H9 (cell line): ENCODE measurements at regions not wholly inside any gene's neighbourhood (a gene's known extent, or its start where the extent isn't known, plus 50 kb on each side); places are given as distances from the start of the nearest gene placed in this dataset.

ENCODE experiments used
- DNase-seq: peaks from one replicate; pipeline ENCODE4 v3.0.0-alpha.2; 2017
- H2AFZ ChIP-seq: one replicate; pipeline ENCODE4 v1.6.1; 2013; ENCODE audit warnings: mild to moderate bottlenecking, low read length, control low read depth, moderate library complexity
- H2AK5ac ChIP-seq: 2 replicates; pipeline ENCODE4 v1.6.1; 2013; ENCODE audit warnings: low read length, control low read depth, mixed read lengths; ENCODE audit not compliant: insufficient read length
- H2BK120ac ChIP-seq: one replicate; pipeline ENCODE4 v1.6.1; 2013; ENCODE audit warnings: low read depth, mild to moderate bottlenecking, low read length, control low read depth, inconsistent platforms; ENCODE audit not compliant: poor library complexity, severe bottlenecking
- H2BK12ac ChIP-seq: 2 replicates; pipeline ENCODE4 v1.6.1; 2013; ENCODE audit warnings: low read length, control low read depth, mixed read lengths, low read depth; ENCODE audit not compliant: insufficient read length
- H2BK15ac ChIP-seq: 2 replicates; pipeline ENCODE4 v1.6.1; 2013; ENCODE audit warnings: low read depth, low read length, control low read depth
- H2BK20ac ChIP-seq: one replicate; pipeline ENCODE4 v1.6.1; 2013; ENCODE audit warnings: low read depth, mild to moderate bottlenecking, low read length, control low read depth, inconsistent platforms; ENCODE audit not compliant: poor library complexity, severe bottlenecking
- H2BK5ac ChIP-seq: 2 replicates; pipeline ENCODE4 v1.6.1; 2013; ENCODE audit warnings: low read length, control low read depth, mixed read lengths; ENCODE audit not compliant: insufficient read length
- H3K14ac ChIP-seq: 2 replicates; pipeline ENCODE4 v1.6.1; 2013; ENCODE audit warnings: low read length, control low read depth; ENCODE audit not compliant: insufficient read depth
- H3K18ac ChIP-seq: 2 replicates; pipeline ENCODE4 v1.6.1; 2013; ENCODE audit warnings: low read depth, mild to moderate bottlenecking, mixed read lengths, low read length, control low read depth; ENCODE audit not compliant: insufficient read length
- H3K23ac ChIP-seq: 2 replicates; pipeline ENCODE4 v1.6.1; 2013; ENCODE audit warnings: low read length, control low read depth, mixed read lengths, low read depth; ENCODE audit not compliant: insufficient read length
- H3K23me2 ChIP-seq: 2 replicates; pipeline ENCODE4 v1.6.1; 2013; ENCODE audit warnings: low read depth, mild to moderate bottlenecking, mixed read lengths, low read length, control low read depth; ENCODE audit not compliant: insufficient read length, poor library complexity, severe bottlenecking
- H3K27ac ChIP-seq: 2 replicates; pipeline ENCODE4 v1.5.1; 2013; ENCODE audit warnings: low read length, control low read depth, mixed read lengths, low read depth; ENCODE audit not compliant: insufficient read length
- H3K27me3 ChIP-seq: 2 replicates; pipeline ENCODE4 v1.6.1; 2013; ENCODE audit warnings: low read length, control low read depth, inconsistent platforms; ENCODE audit not compliant: insufficient read depth
- H3K4ac ChIP-seq: 2 replicates; pipeline ENCODE4 v1.6.1; 2013; ENCODE audit warnings: low read depth, mild to moderate bottlenecking, control low read depth, inconsistent platforms, low read length, moderate library complexity
- H3K4me1 ChIP-seq: 2 replicates; pipeline ENCODE4 v1.6.1; 2013; ENCODE audit warnings: low read length, control low read depth, inconsistent platforms; ENCODE audit not compliant: insufficient read depth
- H3K4me2 ChIP-seq: 2 replicates; pipeline ENCODE4 v1.6.1; 2013; ENCODE audit warnings: low read length, control low read depth, mixed read lengths; ENCODE audit not compliant: insufficient read length, insufficient read depth
- H3K56ac ChIP-seq: 2 replicates; pipeline ENCODE4 v1.6.1; 2013; ENCODE audit warnings: low read depth, mild to moderate bottlenecking, mixed read lengths, low read length, control low read depth; ENCODE audit not compliant: insufficient read length
- H3K79me1 ChIP-seq: 2 replicates; pipeline ENCODE4 v1.6.1; 2013; ENCODE audit warnings: low read depth, mild to moderate bottlenecking, moderate library complexity, low read length, control low read depth, inconsistent platforms; ENCODE audit not compliant: insufficient read depth, poor library complexity, severe bottlenecking
- H3K79me2 ChIP-seq: 2 replicates; pipeline ENCODE4 v1.6.1; 2013; ENCODE audit warnings: low read length, control low read depth, inconsistent platforms; ENCODE audit not compliant: insufficient read depth
- H3K9ac ChIP-seq: 2 replicates; pipeline ENCODE4 v1.6.1; 2013; ENCODE audit warnings: low read length, control low read depth, mixed read lengths; ENCODE audit not compliant: insufficient read length; ENCODE audit errors: extremely low read depth
- H3K9me3 ChIP-seq: one replicate; pipeline ENCODE4 v1.6.1; 2013; ENCODE audit warnings: low read depth, low read length, inconsistent platforms; ENCODE audit not compliant: control insufficient read depth
- H3T11ph ChIP-seq: one replicate; pipeline ENCODE4 v1.6.1; 2013; ENCODE audit warnings: mild to moderate bottlenecking, low read length, control low read depth, inconsistent platforms
- H4K20me1 ChIP-seq: one replicate; pipeline ENCODE4 v1.6.1; 2013; ENCODE audit not compliant: control insufficient read depth, insufficient read length, insufficient read depth
- H4K5ac ChIP-seq: 2 replicates; pipeline ENCODE4 v1.6.1; 2013; ENCODE audit warnings: low read depth, mild to moderate bottlenecking, mixed read lengths, low read length, control low read depth; ENCODE audit not compliant: insufficient read length
- H4K8ac ChIP-seq: replicated peaks from 2 replicates; pipeline ENCODE4 v1.6.1; 2013; ENCODE audit warnings: low read length, control low read depth, mixed read lengths, low read depth; ENCODE audit not compliant: insufficient read length
- H4K91ac ChIP-seq: 2 replicates; pipeline ENCODE4 v1.6.1; 2013; ENCODE audit warnings: low read depth, mild to moderate bottlenecking, moderate library complexity, mixed read lengths, low read length, control low read depth; ENCODE audit not compliant: insufficient read length
- H3K27ac Mint-ChIP-seq, 3 experiments: 2 replicates in 2 of 3; 3 replicates in 1 of 3; pipeline ENCODE4 v1.8.0; 2020 to 2021; ENCODE audit warnings: mixed read lengths in 3 of 3, mild to moderate bottlenecking in 1 of 3, moderate library complexity in 1 of 3
- H3K27me3 Mint-ChIP-seq: 2 replicates; pipeline ENCODE4 v1.8.0; 2021; ENCODE audit warnings: low read depth, mild to moderate bottlenecking, moderate library complexity, mixed read lengths
- H3K36me3 Mint-ChIP-seq, 3 experiments: 2 replicates in 2 of 3; 3 replicates in 1 of 3; pipeline ENCODE4 v1.8.0; 2020 to 2021; ENCODE audit warnings: low read depth in 3 of 3, mixed read lengths in 3 of 3; ENCODE audit not compliant: insufficient read depth in 1 of 3
- H3K4me1 Mint-ChIP-seq, 2 experiments: 2 replicates each; pipeline ENCODE4 v1.8.0; 2020; ENCODE audit warnings: mixed read lengths in 2 of 2
- H3K4me3 Mint-ChIP-seq, 2 experiments: 2 replicates in 1 of 2; 3 replicates in 1 of 2; pipeline ENCODE4 v1.8.0; 2020 to 2021; ENCODE audit warnings: mild to moderate bottlenecking in 2 of 2, mixed read lengths in 2 of 2, moderate library complexity in 1 of 2
- H3K9me3 Mint-ChIP-seq, 2 experiments: 2 replicates in 1 of 2; 3 replicates in 1 of 2; pipeline ENCODE4 v1.8.0; 2020; ENCODE audit warnings: mild to moderate bottlenecking in 2 of 2, mixed read lengths in 2 of 2, moderate library complexity in 1 of 2
- WGBS: extraction: QIAGEN DNeasy Blood & Tissue Kit; methylation state at CpG from one replicate; pipeline ENCODE4 v1.1.7; 2013; ENCODE audit warnings: missing lambda C conversion rate, low lambda C conversion rate, mixed read lengths; ENCODE audit not compliant: insufficient read length; ENCODE audit errors: extremely low coverage; 5-methylcytosine and 5-hydroxymethylcytosine counted together
- TF ChIP-seq, protein P1 (sequence below): fragments of 200-600 bp; sonication (generic); conservative IDR thresholded peaks from 3 replicates; pipeline ENCODE4 v1.8.0; 2021; ENCODE audit warnings: antibody characterized with exemption, mild to moderate bottlenecking

DNA sequence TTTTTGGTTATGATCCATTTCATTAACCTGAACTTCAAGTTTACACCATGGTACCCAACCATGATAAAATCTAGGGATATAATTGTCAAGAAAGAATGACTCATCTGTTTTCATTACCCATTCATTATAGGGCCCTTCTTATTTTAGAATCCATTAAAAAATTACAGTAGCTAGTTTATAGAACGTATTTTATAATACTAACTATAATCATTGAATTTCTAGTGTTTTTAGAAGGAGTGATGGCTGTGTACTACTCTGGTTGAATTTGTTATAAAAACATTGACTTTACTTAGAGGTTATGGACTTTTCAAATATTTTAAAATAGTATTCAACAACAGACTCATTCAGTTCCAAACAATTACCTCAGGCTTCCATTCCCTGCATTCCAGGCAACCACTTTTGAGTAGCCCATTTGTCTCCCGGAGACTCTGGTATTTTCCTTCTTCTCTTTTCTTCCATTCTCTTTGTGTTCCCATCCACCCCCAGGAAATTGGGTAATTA is 71.9 kb upstream of the KLF12 start:
- Histone ChIP-seq H3K9ac (no peak overlapping the region), H3K27ac (no peak overlapping the region), H3K79me2 (no peaks in the 10 kb centered on the region), H4K91ac (no peak overlapping the region), H2BK15ac (no peak overlapping the region), H2BK20ac (no peak overlapping the region), H3K79me1 (no peaks in the 10 kb centered on the region), H2BK12ac (no peak overlapping the region), H3K56ac (no peak overlapping the region), H3T11ph (no peak overlapping the region), H3K4ac (no peak overlapping the region), H3K4me1 (no peaks in the 10 kb centered on the region), H3K23me2 (no peaks in the 10 kb centered on the region), H3K18ac (no peak overlapping the region), H4K5ac (no peak overlapping the region), H3K14ac (no peak overlapping the region), H2AK5ac (no peak overlapping the region), H3K27me3 (no peaks in the 10 kb centered on the region), H4K20me1 (no peaks in the 10 kb centered on the region), H4K8ac (no peak overlapping the region), H2BK120ac (no peak overlapping the region), H2AFZ (no peak overlapping the region), H3K4me2 (no peak overlapping the region), H3K23ac (no peak overlapping the region), H2BK5ac (no peak overlapping the region), H3K9me3 (no peaks in the 10 kb centered on the region)
- Mint-ChIP-seq H3K4me3 (no peak overlapping the region), H3K9me3 (peaks cover 8 to 19% of the 10 kb centered on the region in 2 experiments), H3K4me1 (peaks cover 3 to 7% of the 10 kb centered on the region in 2 experiments; a peak in 2 of 4 replicates), H3K36me3 (peaks cover 5 to 21% (median 5%) of the 10 kb centered on the region in 3 experiments; a peak in 4 of 7 replicates), H3K27ac (no peak overlapping the region), H3K27me3 (no peaks in the 10 kb centered on the region)
- no CpG with 5 or more reads among the region's 2 CpGs for WGBS
- TF ChIP-seq, protein P1, sequence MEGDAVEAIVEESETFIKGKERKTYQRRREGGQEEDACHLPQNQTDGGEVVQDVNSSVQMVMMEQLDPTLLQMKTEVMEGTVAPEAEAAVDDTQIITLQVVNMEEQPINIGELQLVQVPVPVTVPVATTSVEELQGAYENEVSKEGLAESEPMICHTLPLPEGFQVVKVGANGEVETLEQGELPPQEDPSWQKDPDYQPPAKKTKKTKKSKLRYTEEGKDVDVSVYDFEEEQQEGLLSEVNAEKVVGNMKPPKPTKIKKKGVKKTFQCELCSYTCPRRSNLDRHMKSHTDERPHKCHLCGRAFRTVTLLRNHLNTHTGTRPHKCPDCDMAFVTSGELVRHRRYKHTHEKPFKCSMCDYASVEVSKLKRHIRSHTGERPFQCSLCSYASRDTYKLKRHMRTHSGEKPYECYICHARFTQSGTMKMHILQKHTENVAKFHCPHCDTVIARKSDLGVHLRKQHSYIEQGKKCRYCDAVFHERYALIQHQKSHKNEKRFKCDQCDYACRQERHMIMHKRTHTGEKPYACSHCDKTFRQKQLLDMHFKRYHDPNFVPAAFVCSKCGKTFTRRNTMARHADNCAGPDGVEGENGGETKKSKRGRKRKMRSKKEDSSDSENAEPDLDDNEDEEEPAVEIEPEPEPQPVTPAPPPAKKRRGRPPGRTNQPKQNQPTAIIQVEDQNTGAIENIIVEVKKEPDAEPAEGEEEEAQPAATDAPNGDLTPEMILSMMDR = no peak
- no peak for DNase-seq
